ENCODE measurements at regions not wholly inside any gene's neighbourhood (a gene's known extent, or its start where the extent isn't known, plus 50 kb on each side); places are given as distances from the start of the nearest gene placed in this dataset.
A peak's percentile ranks its signal among the peaks of the same experiment; 100 is the strongest.

- TF ChIP-seq MLLT1 (IDR thresholded peaks at IDR 0.05), result no peak
- TF ChIP-seq CEBPB (IDR thresholded peaks at IDR 0.05; ENCODE audit: borderline replicate concordance in 1 of 2, low read depth in 2 of 2, low read length in 2 of 2), result 0 out of 4 replicates have a peak, but pooled peaks of 1 of the 2 experiments have one; percentile 36
- TF ChIP-seq ATF7 (IDR thresholded peaks at IDR 0.05; ENCODE audit: low read depth), result peak; percentile 71
- TF ChIP-seq PML (IDR thresholded peaks at IDR 0.05; ENCODE audit: low read length), result peak; percentile 65; the same call in 1 of the 2 replicates
- peak; percentile 40; the same call in 1 of the 3 replicates for TF ChIP-seq POU2F2 (IDR thresholded peaks at IDR 0.05; ENCODE audit: borderline replicate concordance, low read depth, low read length)
- TF ChIP-seq NBN (IDR thresholded peaks at IDR 0.05), result peak; percentile 61; the same call in 1 of the 2 replicates
- no peak for TF ChIP-seq E2F4 (IDR thresholded peaks at IDR 0.05; ENCODE audit: low read depth, low read length)
- TF ChIP-seq MAX (IDR thresholded peaks at IDR 0.05; ENCODE audit: low read depth, low read length), result no peak
- TF ChIP-seq SIX5 (IDR thresholded peaks at IDR 0.05; ENCODE audit: low read depth, low read length, severe bottlenecking), result no peak
- peak in 1 of 2 experiments; percentile 77; a peak in 2 of 4 replicates for TF ChIP-seq SRF (IDR thresholded peaks at IDR 0.05; ENCODE audit: low read depth in 2 of 2, low read length in 2 of 2)
- TF ChIP-seq NFIC (IDR thresholded peaks at IDR 0.05; ENCODE audit: low read depth, low read length), result peak; percentile 92
- peak; percentile 75 for TF ChIP-seq MTA2 (IDR thresholded peaks at IDR 0.05; ENCODE audit: low read depth)
- TF ChIP-seq ATF2 (IDR thresholded peaks at IDR 0.05; ENCODE audit: low read length), result peak; percentile 91
- TF ChIP-seq ASH2L (IDR thresholded peaks at IDR 0.05; ENCODE audit: borderline replicate concordance, low read depth), result no peak
- TF ChIP-seq TBL1XR1 (IDR thresholded peaks at IDR 0.05; ENCODE audit: low read depth, low read length), result peak; percentile 74; the same call in 1 of the 2 replicates
- TF ChIP-seq EED (IDR thresholded peaks at IDR 0.05; ENCODE audit: low read depth), result peak; percentile 93
- TF ChIP-seq SKIL (IDR thresholded peaks at IDR 0.05; ENCODE audit: low read depth, poor library complexity, severe bottlenecking), result peak; percentile 27
- peak; percentile 95 for TF ChIP-seq MEF2A (IDR thresholded peaks at IDR 0.05; ENCODE audit: insufficient read depth, low read depth, low read length)
- peak; percentile 57; the same call in 1 of the 2 replicates for TF ChIP-seq GABPA (IDR thresholded peaks at IDR 0.05; ENCODE audit: low read depth)
- TF ChIP-seq BHLHE40 (IDR thresholded peaks at IDR 0.05; ENCODE audit: borderline replicate concordance in 1 of 2, low read depth in 2 of 2, low read length in 1 of 2), result peak; percentile 72 to 76
- peak; percentile 75 to 76 for TF ChIP-seq IKZF2 (IDR thresholded peaks at IDR 0.05)
- peak; percentile 90 for TF ChIP-seq FOXM1 (IDR thresholded peaks at IDR 0.05; ENCODE audit: low read depth, low read length)
- TF ChIP-seq ETV6 (conservative IDR thresholded peaks at IDR 0.05 in 1 of 2, IDR thresholded peaks at IDR 0.05 in 1 of 2; ENCODE audit: borderline replicate concordance in 1 of 2, low read depth in 1 of 2), result peak in 1 of 2 experiments; percentile 97; a peak in 2 of 4 replicates
- TF ChIP-seq NR2F1 (conservative IDR thresholded peaks at IDR 0.05), result no peak
Measured at GRCh38 chr3:59456852-59457485, 407.1 kb upstream of the CFAP20DC start (continued).
